ENCODE measurements at regions not wholly inside any gene's neighbourhood (a gene's known extent, or its start where the extent isn't known, plus 50 kb on each side); places are given as distances from the start of the nearest gene placed in this dataset.

- Mint-ChIP-seq H3K4me1 (no peaks in the 10 kb centered on the region), H3K4me3 (no peak overlapping the region), H3K36me3 (no peaks in the 10 kb centered on the region), H3K27ac (no peak overlapping the region), H3K27me3 (no peaks in the 10 kb centered on the region), H3K9me3 (peaks cover 3% of the 10 kb centered on the region)
- DNase-seq, result no peak
Observed at GRCh38 chr4:189374176-189374575, 566.5 kb upstream of the FRG1 start.

GRCh38 chr4:189376901-189377300 is 563.8 kb upstream of the FRG1 start:
- DNase-seq, result no peak
- H3K27me3 Mint-ChIP-seq, result no peaks in the 10 kb centered on the region
- no peaks in the 10 kb centered on the region for H3K36me3 Mint-ChIP-seq
- H3K27ac Mint-ChIP-seq, result no peak overlapping the region
- H3K4me3 Mint-ChIP-seq, result no peak overlapping the region
- H3K9me3 Mint-ChIP-seq, result peaks cover 3% of the 10 kb centered on the region
- no peaks in the 10 kb centered on the region for H3K4me1 Mint-ChIP-seq

DNA sequence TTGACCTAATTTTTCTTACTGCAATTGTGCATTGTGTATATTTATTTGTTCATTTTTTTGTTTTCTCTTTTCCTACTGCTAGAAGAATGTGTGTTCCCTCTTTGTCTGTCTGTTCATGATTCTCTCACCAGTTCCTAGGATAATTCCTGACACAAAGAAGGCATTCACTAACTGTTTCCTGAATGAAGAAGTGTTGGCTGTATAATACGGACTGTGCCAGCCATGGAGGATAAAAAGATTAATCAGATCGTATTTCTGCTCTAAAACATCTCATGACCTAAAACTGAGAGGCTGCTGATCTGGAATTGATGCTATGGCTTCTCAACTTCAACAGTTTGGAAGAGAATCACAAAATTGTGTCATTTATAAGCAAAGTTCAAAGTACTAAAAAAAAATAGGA is 563.1 kb upstream of the FRG1 start:
- no peak for DNase-seq
- H3K9me3 Mint-ChIP-seq, result peaks cover 3% of the 10 kb centered on the region
- H3K36me3 Mint-ChIP-seq, result no peaks in the 10 kb centered on the region
- H3K27ac Mint-ChIP-seq, result no peak overlapping the region
- no peaks in the 10 kb centered on the region for H3K27me3 Mint-ChIP-seq
- H3K4me1 Mint-ChIP-seq, result no peaks in the 10 kb centered on the region
- H3K4me3 Mint-ChIP-seq, result no peak overlapping the region

DNA sequence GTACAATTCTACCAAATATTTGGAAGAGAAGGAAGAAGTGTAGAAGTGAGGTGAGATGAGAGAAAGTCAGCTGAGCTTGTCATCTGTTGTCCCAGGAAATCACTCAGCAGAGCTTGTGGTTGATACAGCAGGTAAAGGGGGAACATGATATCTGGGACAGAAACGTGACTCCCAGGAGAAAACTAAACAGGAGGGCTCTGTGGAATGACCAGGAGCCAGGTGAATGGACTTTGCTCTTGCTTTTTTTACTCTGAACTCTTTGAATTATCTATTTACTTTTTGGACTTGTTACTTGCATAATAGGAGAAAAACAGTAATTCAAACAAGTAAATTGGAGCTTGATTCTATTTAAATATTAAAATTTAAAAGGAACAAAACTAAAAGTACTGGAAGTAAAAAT is 555.6 kb upstream of the FRG1 start:
- H3K36me3 Mint-ChIP-seq, result no peaks in the 10 kb centered on the region
- no peak overlapping the region for H3K27ac Mint-ChIP-seq
- no peak for DNase-seq
- H3K4me1 Mint-ChIP-seq, result no peaks in the 10 kb centered on the region
- no peak overlapping the region for H3K4me3 Mint-ChIP-seq
- H3K27me3 Mint-ChIP-seq, result no peaks in the 10 kb centered on the region
- H3K9me3 Mint-ChIP-seq, result peaks cover 8% of the 10 kb centered on the region

GRCh38 chr4:189385579-189385978 is 555.1 kb upstream of the FRG1 start:
- Mint-ChIP-seq H3K27me3 (no peaks in the 10 kb centered on the region), H3K27ac (no peak overlapping the region), H3K9me3 (peaks cover 8% of the 10 kb centered on the region), H3K36me3 (no peaks in the 10 kb centered on the region), H3K4me1 (no peaks in the 10 kb centered on the region), H3K4me3 (no peak overlapping the region)
- DNase-seq, result no peak

- no peaks in the 10 kb centered on the region for H3K4me1 Mint-ChIP-seq
Observed at GRCh38 chr4:189396435-189396834, 544.2 kb upstream of the FRG1 start.

DNA sequence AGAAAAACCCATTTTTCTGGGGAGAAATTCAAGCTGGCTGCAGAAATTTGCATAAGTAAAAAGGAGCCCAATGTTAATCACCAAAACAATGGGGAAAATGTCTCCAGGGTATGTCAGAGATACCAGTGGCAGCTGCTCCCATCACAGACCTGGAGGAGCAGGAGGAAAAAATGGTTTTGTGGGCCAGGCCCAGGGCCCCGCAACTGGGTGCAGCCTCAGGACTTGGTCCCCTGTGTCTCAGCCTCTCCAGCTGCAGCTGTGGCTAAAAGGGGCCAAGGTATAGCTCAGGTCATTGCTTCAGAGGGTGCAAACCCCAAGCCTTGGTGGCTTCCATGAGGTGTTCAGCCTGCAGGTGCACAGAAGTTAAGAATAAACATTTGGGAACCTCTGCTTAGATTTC is 536.4 kb upstream of the FRG1 start:
- H3K9me3 Mint-ChIP-seq, result peaks cover 5% of the 10 kb centered on the region
- H3K4me1 Mint-ChIP-seq, result no peaks in the 10 kb centered on the region
- H3K27ac Mint-ChIP-seq, result no peak overlapping the region
- no peak for DNase-seq
- no peak overlapping the region for H3K4me3 Mint-ChIP-seq
- no peaks in the 10 kb centered on the region for H3K36me3 Mint-ChIP-seq
- no peaks in the 10 kb centered on the region for H3K27me3 Mint-ChIP-seq

More at GRCh38 chr4:189396435-189396834, 544.2 kb upstream of the FRG1 start:
- H3K9me3 Mint-ChIP-seq, result peaks cover 8% of the 10 kb centered on the region
- no peak overlapping the region for H3K27ac Mint-ChIP-seq
- H3K36me3 Mint-ChIP-seq, result no peaks in the 10 kb centered on the region
- no peak overlapping the region for H3K4me3 Mint-ChIP-seq
- no peaks in the 10 kb centered on the region for H3K27me3 Mint-ChIP-seq
- DNase-seq, result no peak

DNA sequence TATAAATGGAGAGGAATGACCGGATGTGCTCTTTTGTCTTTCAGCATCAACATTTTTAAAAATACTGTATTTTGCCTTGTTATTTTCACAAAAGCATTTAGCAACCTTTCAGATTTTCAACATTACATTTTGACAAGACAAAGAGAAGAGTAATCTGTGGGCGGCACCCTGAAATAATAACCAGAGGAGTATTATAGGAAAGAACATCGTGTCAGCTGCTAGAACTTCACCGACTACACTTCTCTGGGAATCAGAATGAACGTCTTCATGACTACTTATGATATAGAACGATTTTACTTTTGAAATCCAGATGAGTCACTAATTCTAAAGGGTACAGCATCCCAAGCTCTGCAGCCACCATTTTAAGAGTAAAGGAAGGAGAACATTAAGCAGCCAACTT is 531.5 kb upstream of the FRG1 start:
- Mint-ChIP-seq H3K27me3 (no peaks in the 10 kb centered on the region), H3K36me3 (no peaks in the 10 kb centered on the region), H3K4me1 (no peaks in the 10 kb centered on the region), H3K9me3 (peaks cover 4% of the 10 kb centered on the region), H3K4me3 (no peak overlapping the region), H3K27ac (no peak overlapping the region)
- DNase-seq, result no peak

- Mint-ChIP-seq H3K4me3 (no peak overlapping the region), H3K27me3 (no peaks in the 10 kb centered on the region), H3K27ac (no peak overlapping the region), H3K4me1 (no peaks in the 10 kb centered on the region), H3K9me3 (peaks cover 2% of the 10 kb centered on the region), H3K36me3 (no peaks in the 10 kb centered on the region)
- no peak for DNase-seq
Observed at GRCh38 chr4:189414021-189414420, 526.7 kb upstream of the FRG1 start.

DNA sequence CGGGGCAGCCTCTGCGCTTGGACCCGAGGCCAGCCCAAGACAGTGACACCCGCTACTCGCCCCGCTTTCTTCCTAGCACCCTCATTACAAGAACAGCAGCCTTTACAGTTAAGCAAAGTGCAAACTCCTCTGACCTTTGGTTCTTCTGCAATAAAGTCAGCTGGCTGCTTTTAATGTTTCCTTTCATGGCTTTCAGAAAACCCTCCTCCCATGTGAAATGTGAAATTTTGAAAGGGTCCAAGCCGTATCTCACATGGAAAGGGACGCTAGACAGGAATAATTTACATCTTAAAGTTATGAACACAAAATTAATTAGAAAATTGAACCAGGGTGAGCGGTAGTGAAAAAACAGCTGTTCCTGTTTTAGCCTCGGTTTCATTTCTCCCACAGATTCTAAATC is 520.1 kb upstream of the FRG1 start:
- Mint-ChIP-seq H3K9me3 (peaks cover 2% of the 10 kb centered on the region), H3K4me3 (no peak overlapping the region), H3K27ac (no peak overlapping the region), H3K4me1 (no peaks in the 10 kb centered on the region), H3K36me3 (no peaks in the 10 kb centered on the region), H3K27me3 (no peaks in the 10 kb centered on the region)
- no peak for DNase-seq

DNA sequence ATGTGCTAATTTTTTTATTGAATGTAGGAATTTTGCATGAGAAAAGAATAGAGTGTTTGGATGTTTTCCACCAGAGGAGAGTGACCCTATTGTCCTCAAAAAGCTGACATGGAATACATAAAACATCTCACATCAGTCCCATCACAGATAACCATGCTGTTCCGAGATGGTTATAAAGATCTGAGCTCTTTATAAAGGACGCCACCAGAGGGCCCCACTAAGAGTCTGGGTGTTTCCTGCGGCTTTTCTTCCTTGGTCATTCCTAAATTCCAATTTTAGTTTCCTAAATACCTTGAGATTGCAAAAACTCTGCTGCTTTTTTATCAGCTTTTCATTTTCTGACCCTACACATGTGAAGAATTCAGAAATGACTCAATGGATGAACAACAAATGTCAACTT is 504.5 kb upstream of the FRG1 start:
- no peak for DNase-seq
- H3K4me1 Mint-ChIP-seq, result no peaks in the 10 kb centered on the region
- H3K27ac Mint-ChIP-seq, result no peak overlapping the region
- H3K4me3 Mint-ChIP-seq, result no peak overlapping the region
- H3K27me3 Mint-ChIP-seq, result peaks cover 4% of the 10 kb centered on the region
- peaks cover 6% of the 10 kb centered on the region for H3K9me3 Mint-ChIP-seq
- no peaks in the 10 kb centered on the region for H3K36me3 Mint-ChIP-seq

GRCh38 chr4:189440716-189441115 is 500.0 kb upstream of the FRG1 start:
- H3K36me3 Mint-ChIP-seq, result no peaks in the 10 kb centered on the region
- no peak for DNase-seq
- peaks cover 4% of the 10 kb centered on the region for H3K27me3 Mint-ChIP-seq
- H3K4me3 Mint-ChIP-seq, result no peak overlapping the region
- H3K9me3 Mint-ChIP-seq, result peaks cover 5% of the 10 kb centered on the region
- H3K27ac Mint-ChIP-seq, result no peak overlapping the region
- H3K4me1 Mint-ChIP-seq, result no peaks in the 10 kb centered on the region

GRCh38 chr4:189443341-189443740 is 497.3 kb upstream of the FRG1 start:
- H3K36me3 Mint-ChIP-seq, result no peaks in the 10 kb centered on the region
- no peaks in the 10 kb centered on the region for H3K4me1 Mint-ChIP-seq
- no peak overlapping the region for H3K4me3 Mint-ChIP-seq
- no peaks in the 10 kb centered on the region for H3K9me3 Mint-ChIP-seq
- H3K27ac Mint-ChIP-seq, result no peak overlapping the region
- H3K27me3 Mint-ChIP-seq, result no peaks in the 10 kb centered on the region
- no peak for DNase-seq

- no peaks in the 10 kb centered on the region for H3K27me3 Mint-ChIP-seq
- H3K27ac Mint-ChIP-seq, result no peak overlapping the region
- H3K9me3 Mint-ChIP-seq, result peaks cover 3% of the 10 kb centered on the region
- DNase-seq, result no peak
- H3K4me1 Mint-ChIP-seq, result no peaks in the 10 kb centered on the region
- H3K4me3 Mint-ChIP-seq, result no peak overlapping the region
- H3K36me3 Mint-ChIP-seq, result no peaks in the 10 kb centered on the region
Observed at GRCh38 chr4:189445613-189446012, 495.1 kb upstream of the FRG1 start.

- no peak overlapping the region for H3K27ac Mint-ChIP-seq
- no peaks in the 10 kb centered on the region for H3K27me3 Mint-ChIP-seq
- H3K36me3 Mint-ChIP-seq, result peaks cover 1% of the 10 kb centered on the region
- no peak for DNase-seq
- H3K4me3 Mint-ChIP-seq, result no peak overlapping the region
- H3K9me3 Mint-ChIP-seq, result peaks cover 4% of the 10 kb centered on the region
- H3K4me1 Mint-ChIP-seq, result no peaks in the 10 kb centered on the region
Observed at GRCh38 chr4:189463734-189464133, 476.9 kb upstream of the FRG1 start.

GRCh38 chr4:189494407-189494806 is 446.3 kb upstream of the FRG1 start:
- Mint-ChIP-seq H3K36me3 (no peaks in the 10 kb centered on the region), H3K27me3 (no peaks in the 10 kb centered on the region), H3K4me1 (no peaks in the 10 kb centered on the region), H3K9me3 (peaks cover 2% of the 10 kb centered on the region), H3K27ac (no peak overlapping the region), H3K4me3 (no peak overlapping the region)
- DNase-seq, result no peak

DNA sequence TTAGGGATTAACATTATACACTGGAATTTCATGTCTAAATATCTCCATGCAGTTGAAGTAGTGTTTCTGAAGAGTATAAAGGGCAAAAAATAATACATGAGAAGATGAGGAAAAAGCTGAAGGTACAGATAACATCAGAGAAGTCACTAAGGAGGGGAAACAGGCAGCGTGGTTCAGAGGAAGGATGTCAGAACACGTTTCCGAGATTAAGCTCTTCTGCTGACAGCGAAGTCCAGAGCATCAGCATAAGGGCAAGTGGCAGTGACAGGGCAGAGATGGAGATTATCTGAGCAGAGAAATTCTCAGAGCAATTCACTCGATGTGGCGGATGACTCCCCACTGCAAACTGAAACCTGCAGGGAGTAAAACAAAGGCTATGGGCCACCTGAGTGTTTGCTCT is 443.2 kb upstream of the FRG1 start:
- DNase-seq, result no peak
- Mint-ChIP-seq H3K36me3 (no peaks in the 10 kb centered on the region), H3K27me3 (no peaks in the 10 kb centered on the region), H3K9me3 (no peaks in the 10 kb centered on the region), H3K4me3 (no peak overlapping the region), H3K27ac (no peak overlapping the region), H3K4me1 (no peaks in the 10 kb centered on the region)
